HG03280 (cell line): ENCODE measurements at regions not wholly inside any gene's neighbourhood (a gene's known extent, or its start where the extent isn't known, plus 50 kb on each side); places are given as distances from the start of the nearest gene placed in this dataset.

Experiments
- ATAC-seq: cut with Tn5 transposase; IDR thresholded peaks from one replicate; pipeline ENCODE4 v1.9.1; 2021; ENCODE audit warnings: mild to moderate bottlenecking, moderate library complexity; ENCODE audit not compliant: unreplicated experiment

GRCh38 chr1:201681375-201681774, 142.4 kb downstream of the NAV1 start:
- no peak for ATAC-seq

GRCh38 chr1:201682964-201683363, 144.0 kb downstream of the NAV1 start:
- no peak for ATAC-seq

- no peak for ATAC-seq
These were observed 144.5 kb downstream of the NAV1 start for GRCh38 chr1:201683397-201683796.

- no peak for ATAC-seq
These were observed 143.5 kb upstream of the IPO9 start for GRCh38 chr1:201685485-201685884.

- ATAC-seq, result no peak
These were observed 142.1 kb upstream of the IPO9 start for GRCh38 chr1:201686714-201687455.

- no peak for ATAC-seq
These were observed 140.4 kb upstream of the IPO9 start for GRCh38 chr1:201688514-201688913.

- no peak for ATAC-seq
These were observed 139.3 kb upstream of the IPO9 start for GRCh38 chr1:201689647-201690046.

GRCh38 chr1:201690528-201690927, 138.4 kb upstream of the IPO9 start:
- no peak for ATAC-seq

- ATAC-seq, result no peak
These were observed 137.0 kb upstream of the IPO9 start for GRCh38 chr1:201691716-201692554.

GRCh38 chr1:201692555-201693394, 136.2 kb upstream of the IPO9 start:
- ATAC-seq, result no peak

GRCh38 chr1:201693890-201694607, 134.9 kb upstream of the IPO9 start:
- ATAC-seq, result no peak

- ATAC-seq, result no peak
These were observed 134.2 kb upstream of the IPO9 start for GRCh38 chr1:201694608-201695335.

GRCh38 chr1:201695607-201696006, 133.3 kb upstream of the IPO9 start:
- ATAC-seq, result no peak

GRCh38 chr1:201696217-201696761, 132.7 kb upstream of the IPO9 start:
- ATAC-seq, result no peak

GRCh38 chr1:201697174-201697573, 131.8 kb upstream of the IPO9 start:
- ATAC-seq, result no peak

- no peak for ATAC-seq
These were observed 127.1 kb upstream of the IPO9 start for GRCh38 chr1:201701831-201702230.

- ATAC-seq, result no peak
These were observed 126.0 kb upstream of the IPO9 start for GRCh38 chr1:201702936-201703335.

GRCh38 chr1:201703621-201704438, 125.1 kb upstream of the IPO9 start:
- ATAC-seq, result peak; percentile 68

- no peak for ATAC-seq
These were observed 124.5 kb upstream of the IPO9 start for GRCh38 chr1:201704439-201704792.
